NCI-H345 (cell line): ENCODE measurements at regions not wholly inside any gene's neighbourhood (a gene's known extent, or its start where the extent isn't known, plus 50 kb on each side); places are given as distances from the start of the nearest gene placed in this dataset.

ENCODE experiments used
- DNase-seq: peaks from one replicate; lab custom pipeline; 2025; lab: John Stamatoyannopoulos, UW

- no peak for DNase-seq
Observed at GRCh38 chrX:118167361-118167760, 50.8 kb upstream of the KLHL13 start.

- DNase-seq = no peak
Observed at GRCh38 chrX:118171356-118171755, 54.7 kb upstream of the KLHL13 start.

- DNase-seq = no peak
Observed at GRCh38 chrX:118174516-118175098, 58.0 kb upstream of the KLHL13 start.

GRCh38 chrX:118177708-118178107 lies 61.1 kb upstream of the KLHL13 start:
- no peak for DNase-seq

- DNase-seq = no peak
Observed at GRCh38 chrX:118178450-118178849, 61.8 kb upstream of the KLHL13 start.

GRCh38 chrX:118179161-118179560 lies 62.6 kb upstream of the KLHL13 start:
- DNase-seq = no peak

- DNase-seq = no peak
Observed at GRCh38 chrX:118179718-118180117, 63.1 kb upstream of the KLHL13 start.

- DNase-seq = no peak
Observed at GRCh38 chrX:118181030-118181429, 64.4 kb upstream of the KLHL13 start.

- DNase-seq = no peak
Observed at GRCh38 chrX:118182025-118182424, 65.4 kb upstream of the KLHL13 start.

- no peak for DNase-seq
Observed at GRCh38 chrX:118182681-118183080, 66.1 kb upstream of the KLHL13 start.

- no peak for DNase-seq
Observed at GRCh38 chrX:118183606-118184005, 67.0 kb upstream of the KLHL13 start.

- DNase-seq = no peak
Observed at GRCh38 chrX:118187100-118187499, 70.5 kb upstream of the KLHL13 start.

- peak; percentile 38 for DNase-seq
Observed at GRCh38 chrX:118189000-118189399, 72.4 kb upstream of the KLHL13 start.

- DNase-seq = peak; percentile 85
Observed at GRCh38 chrX:118189628-118190027, 73.0 kb upstream of the KLHL13 start.

- no peak for DNase-seq
Observed at GRCh38 chrX:118197730-118198129, 81.1 kb upstream of the KLHL13 start.

GRCh38 chrX:118198577-118198976 lies 82.0 kb upstream of the KLHL13 start:
- no peak for DNase-seq

- DNase-seq = peak; percentile 19
Observed at GRCh38 chrX:118199997-118200396, 83.4 kb upstream of the KLHL13 start.

- no peak for DNase-seq
Observed at GRCh38 chrX:118205421-118206395, 89.1 kb upstream of the KLHL13 start.

- peak; percentile 66 for DNase-seq
Observed at GRCh38 chrX:118207831-118208453, 91.3 kb upstream of the KLHL13 start.

- DNase-seq = peak; percentile 56
Observed at GRCh38 chrX:118208481-118208880, 91.9 kb upstream of the KLHL13 start.

GRCh38 chrX:118211891-118212816 lies 95.5 kb upstream of the KLHL13 start:
- peak; percentile 43 for DNase-seq

- DNase-seq = no peak
Observed at GRCh38 chrX:118212817-118213183, 96.2 kb upstream of the KLHL13 start.
